Gastrocnemius medialis (tissue), 4 donors: ENCODE measurements at regions not wholly inside any gene's neighbourhood (a gene's known extent, or its start where the extent isn't known, plus 50 kb on each side); places are given as distances from the start of the nearest gene placed in this dataset.

Source experiments
- CTCF ChIP-seq, 5 experiments: fragments of 450-650 bp in 3 of 5; fragments of 200-600 bp in 2 of 5; sonication (generic) in 2 of 5; IDR thresholded peaks in 4 of 5; conservative IDR thresholded peaks in 1 of 5; 1 replicate in 4 of 5; 2 replicates in 1 of 5; pipeline ENCODE4 v1.5.1; 2016 to 2019; ENCODE audit warnings: antibody characterized with exemption in 5 of 5, mild to moderate bottlenecking in 3 of 5, moderate library complexity in 3 of 5
- POLR2A ChIP-seq, 2 donors: fragments of 450-650 bp; IDR thresholded peaks; one replicate each; pipeline ENCODE4 v1.6.1; 2017; ENCODE audit warnings: antibody characterized with exemption in 2 of 2, mild to moderate bottlenecking in 2 of 2, moderate library complexity in 2 of 2

- no peak for TF ChIP-seq CTCF (IDR thresholded peaks at IDR 0.05 in 4 of 5, conservative IDR thresholded peaks at IDR 0.05 in 1 of 5)
- no peak for TF ChIP-seq POLR2A (IDR thresholded peaks at IDR 0.05)
Observed at GRCh38 chr12:24387381-24387780, 437.9 kb upstream of the SOX5 start.
